Dendritic cell treated with granulocyte-macrophage colony-stimulating factor and Interleukin-4, amounts not matched to agents 40 ng/mL and 50 ng/mL, for 4 days (primary cell): ENCODE measurements at regions not wholly inside any gene's neighbourhood (a gene's known extent, or its start where the extent isn't known, plus 50 kb on each side); places are given as distances from the start of the nearest gene placed in this dataset.

Experiments used
- H3K27ac Mint-ChIP-seq: one replicate; pipeline ENCODE4 v1.8.0; 2022; ENCODE audit warnings: mild to moderate bottlenecking, mixed read lengths
- H3K27me3 Mint-ChIP-seq: one replicate; pipeline ENCODE4 v1.8.0; 2022; ENCODE audit warnings: mild to moderate bottlenecking, mixed read lengths
- H3K36me3 Mint-ChIP-seq: one replicate; pipeline ENCODE4 v1.8.0; 2022; ENCODE audit warnings: low read depth, mixed read lengths
- H3K4me1 Mint-ChIP-seq: one replicate; pipeline ENCODE4 v1.8.0; 2022; ENCODE audit warnings: low read depth, mixed read lengths
- H3K4me3 Mint-ChIP-seq: one replicate; pipeline ENCODE4 v1.8.0; 2022; ENCODE audit warnings: mild to moderate bottlenecking, moderate library complexity, mixed read lengths
- H3K9me3 Mint-ChIP-seq: one replicate; pipeline ENCODE4 v1.8.0; 2022; ENCODE audit warnings: mixed read lengths
- intact Hi-C: fragments of 100-400 bp; cut with micrococcal nuclease; formaldehyde crosslinking; loops from one replicate; pipeline ENCODE4 v1.15.0; 2022

- H3K4me1 Mint-ChIP-seq: peaks cover 14% of the 10 kb centered on the region
- H3K36me3 Mint-ChIP-seq: no peaks in the 10 kb centered on the region
- H3K4me3 Mint-ChIP-seq: no peak overlapping the region
- no peaks in the 10 kb centered on the region for H3K27me3 Mint-ChIP-seq
- no peak overlapping the region for H3K27ac Mint-ChIP-seq
- intact Hi-C loops: no loop called here
- H3K9me3 Mint-ChIP-seq: no peaks in the 10 kb centered on the region
Measured at GRCh38 chr2:144161061-144161460, 358.9 kb downstream of the ZEB2 start.

GRCh38 chr2:144159240-144159639, 360.7 kb downstream of the ZEB2 start:
- intact Hi-C loops: no loop called here
- no peaks in the 10 kb centered on the region for H3K36me3 Mint-ChIP-seq
- peaks cover 17% of the 10 kb centered on the region for H3K4me1 Mint-ChIP-seq
- H3K27ac Mint-ChIP-seq: no peak overlapping the region
- no peaks in the 10 kb centered on the region for H3K9me3 Mint-ChIP-seq
- no peak overlapping the region for H3K4me3 Mint-ChIP-seq
- H3K27me3 Mint-ChIP-seq: no peaks in the 10 kb centered on the region

GRCh38 chr2:144158096-144158495, 361.8 kb downstream of the ZEB2 start:
- Mint-ChIP-seq H3K4me3 (no peak overlapping the region), H3K36me3 (no peaks in the 10 kb centered on the region), H3K27ac (no peak overlapping the region), H3K4me1 (peaks cover 20% of the 10 kb centered on the region), H3K9me3 (no peaks in the 10 kb centered on the region), H3K27me3 (no peaks in the 10 kb centered on the region)
- intact Hi-C loops: no loop called here

GRCh38 chr2:144156736-144157640, 362.9 kb downstream of the ZEB2 start:
- H3K9me3 Mint-ChIP-seq: no peaks in the 10 kb centered on the region
- H3K4me3 Mint-ChIP-seq: no peak overlapping the region
- intact Hi-C loops: no loop called here
- no peaks in the 10 kb centered on the region for H3K27me3 Mint-ChIP-seq
- no peak overlapping the region for H3K27ac Mint-ChIP-seq
- peaks cover 12% of the 10 kb centered on the region for H3K4me1 Mint-ChIP-seq
- no peaks in the 10 kb centered on the region for H3K36me3 Mint-ChIP-seq

GRCh38 chr2:144154205-144154604, 365.7 kb downstream of the ZEB2 start:
- Mint-ChIP-seq H3K27ac (no peak overlapping the region), H3K36me3 (no peaks in the 10 kb centered on the region), H3K9me3 (no peaks in the 10 kb centered on the region), H3K4me3 (no peak overlapping the region), H3K4me1 (peaks cover 12% of the 10 kb centered on the region), H3K27me3 (no peaks in the 10 kb centered on the region)
- intact Hi-C loops: no loop called here

GRCh38 chr2:144152817-144153271, 367.1 kb downstream of the ZEB2 start:
- Mint-ChIP-seq H3K9me3 (no peaks in the 10 kb centered on the region), H3K4me3 (no peak overlapping the region), H3K27me3 (no peaks in the 10 kb centered on the region), H3K27ac (peak overlapping the region; percentile 56), H3K4me1 (peaks cover 12% of the 10 kb centered on the region), H3K36me3 (no peaks in the 10 kb centered on the region)
- intact Hi-C loops: no loop called here

- intact Hi-C loops: no loop called here
- no peaks in the 10 kb centered on the region for H3K9me3 Mint-ChIP-seq
- no peak overlapping the region for H3K4me3 Mint-ChIP-seq
- no peaks in the 10 kb centered on the region for H3K27me3 Mint-ChIP-seq
- peaks cover 6% of the 10 kb centered on the region for H3K4me1 Mint-ChIP-seq
- H3K36me3 Mint-ChIP-seq: no peaks in the 10 kb centered on the region
- peak overlapping the region; percentile 56 for H3K27ac Mint-ChIP-seq
Measured at GRCh38 chr2:144151851-144152250, 368.1 kb downstream of the ZEB2 start.

- Mint-ChIP-seq H3K4me1 (peaks cover 8% of the 10 kb centered on the region), H3K4me3 (no peak overlapping the region), H3K9me3 (no peaks in the 10 kb centered on the region), H3K27ac (no peak overlapping the region), H3K27me3 (no peaks in the 10 kb centered on the region), H3K36me3 (no peaks in the 10 kb centered on the region)
- intact Hi-C loops: no loop called here
Measured at GRCh38 chr2:144151405-144151804, 368.5 kb downstream of the ZEB2 start.

GRCh38 chr2:144147356-144147755, 372.6 kb downstream of the ZEB2 start:
- Mint-ChIP-seq H3K36me3 (no peaks in the 10 kb centered on the region), H3K27me3 (no peaks in the 10 kb centered on the region), H3K4me3 (no peak overlapping the region), H3K27ac (no peak overlapping the region), H3K9me3 (no peaks in the 10 kb centered on the region), H3K4me1 (peaks cover 25% of the 10 kb centered on the region)
- intact Hi-C loops: loop anchor here (10.0 kb wide), 1 partner anchor 1607 kb away; no protein-coding TSS in a partner anchor

GRCh38 chr2:144146876-144147275, 373.0 kb downstream of the ZEB2 start:
- H3K36me3 Mint-ChIP-seq: no peaks in the 10 kb centered on the region
- intact Hi-C loops: loop anchor here (10.0 kb wide), 1 partner anchor 1608 kb away; no protein-coding TSS in a partner anchor
- H3K9me3 Mint-ChIP-seq: no peaks in the 10 kb centered on the region
- H3K4me1 Mint-ChIP-seq: peaks cover 25% of the 10 kb centered on the region
- H3K4me3 Mint-ChIP-seq: no peak overlapping the region
- H3K27me3 Mint-ChIP-seq: no peaks in the 10 kb centered on the region
- H3K27ac Mint-ChIP-seq: no peak overlapping the region

GRCh38 chr2:144146076-144146475, 373.8 kb downstream of the ZEB2 start:
- Mint-ChIP-seq H3K36me3 (peaks cover 7% of the 10 kb centered on the region), H3K27me3 (no peaks in the 10 kb centered on the region), H3K27ac (peak overlapping the region; percentile 30), H3K4me1 (peaks cover 31% of the 10 kb centered on the region), H3K4me3 (no peak overlapping the region), H3K9me3 (no peaks in the 10 kb centered on the region)
- intact Hi-C loops: loop anchor here (10.0 kb wide), 1 partner anchor 1609 kb away; no protein-coding TSS in a partner anchor

GRCh38 chr2:144143294-144144151, 376.4 kb downstream of the ZEB2 start:
- Mint-ChIP-seq H3K27ac (peak overlapping the region; percentile 95), H3K9me3 (no peaks in the 10 kb centered on the region), H3K4me3 (peak overlapping the region; percentile 21), H3K27me3 (no peaks in the 10 kb centered on the region), H3K4me1 (peaks cover 47% of the 10 kb centered on the region), H3K36me3 (peaks cover 13% of the 10 kb centered on the region)
- intact Hi-C loops: loop anchor here (5.0 to 10.0 kb wide), 2 partner anchors 189 to 1611 kb away; a partner anchor contains a TSS

- H3K27me3 Mint-ChIP-seq: no peaks in the 10 kb centered on the region
- H3K4me1 Mint-ChIP-seq: peaks cover 66% of the 10 kb centered on the region
- H3K27ac Mint-ChIP-seq: peak overlapping the region; percentile 95
- intact Hi-C loops: loop anchor here (5.0 to 10.0 kb wide), 2 partner anchors 191 to 1614 kb away; a partner anchor contains a TSS
- H3K9me3 Mint-ChIP-seq: no peaks in the 10 kb centered on the region
- no peak overlapping the region for H3K4me3 Mint-ChIP-seq
- peaks cover 20% of the 10 kb centered on the region for H3K36me3 Mint-ChIP-seq
Measured at GRCh38 chr2:144140891-144141290, 379.0 kb downstream of the ZEB2 start.
